CD4-positive, alpha-beta memory T cell (primary cell): ENCODE measurements at regions not wholly inside any gene's neighbourhood (a gene's known extent, or its start where the extent isn't known, plus 50 kb on each side); places are given as distances from the start of the nearest gene placed in this dataset.

Experiments used
- CTCF ChIA-PET: fragments of 350-600 bp; sonication (Branson Sonifier 250); formaldehyde crosslinking; loops from one replicate; lab custom pipeline; 2021; ENCODE audit warnings: inconsistent platforms; ENCODE audit not compliant: partially characterized antibody; lab: Charles Lee
- POLR2A ChIA-PET: fragments of 350-600 bp; sonication (Branson Sonifier 250); formaldehyde crosslinking; loops from one replicate; lab custom pipeline; 2021; ENCODE audit not compliant: partially characterized antibody; lab: Charles Lee
- DNase-seq, 5 donors: peaks; one replicate each; pipeline versions ENCODE4 v3.0.0 to v3.0.0-alpha.2; 2020 to 2022; ENCODE audit warnings: mixed read lengths in 1 of 5
- H3K27ac ChIP-seq: one replicate; pipeline ENCODE4 v1.7.0; 2013; ENCODE audit warnings: low read depth, low read length
- H3K27me3 ChIP-seq: 2 replicates; pipeline ENCODE4 v1.7.0; 2013; ENCODE audit warnings: mild to moderate bottlenecking, low read length, moderate library complexity; ENCODE audit not compliant: insufficient read depth
- H3K36me3 ChIP-seq: 2 replicates; pipeline ENCODE4 v1.7.0; 2013; ENCODE audit warnings: mild to moderate bottlenecking, low read length, moderate library complexity; ENCODE audit not compliant: insufficient read depth
- H3K4me1 ChIP-seq: 2 replicates; pipeline ENCODE4 v1.7.0; 2013; ENCODE audit warnings: mild to moderate bottlenecking, low read length, moderate library complexity; ENCODE audit not compliant: insufficient read depth
- H3K4me3 ChIP-seq, 2 donors: one replicate each; pipeline ENCODE4 v1.7.0; 2013; ENCODE audit warnings: low read length in 2 of 2, mild to moderate bottlenecking in 1 of 2
- H3K9me3 ChIP-seq, 2 donors: one replicate each; pipeline ENCODE4 v1.7.0; 2013; ENCODE audit warnings: low read length in 2 of 2, control low read depth in 1 of 2; ENCODE audit not compliant: control insufficient read depth in 1 of 2
- H3K27ac Mint-ChIP-seq, 7 donors: one replicate each; pipeline ENCODE4 v1.8.0; 2020 to 2021; ENCODE audit warnings: mixed read lengths in 7 of 7, mild to moderate bottlenecking in 6 of 7, inconsistent platforms in 3 of 7, moderate library complexity in 3 of 7
- H3K27me3 Mint-ChIP-seq, 2 donors: one replicate each; pipeline ENCODE4 v1.8.0; 2020 to 2021; ENCODE audit warnings: mixed read lengths in 2 of 2
- H3K36me3 Mint-ChIP-seq, 2 donors: one replicate each; pipeline ENCODE4 v1.8.0; 2020 to 2021; ENCODE audit warnings: mixed read lengths in 2 of 2, inconsistent platforms in 1 of 2, mild to moderate bottlenecking in 1 of 2
- H3K4me1 Mint-ChIP-seq, 4 donors: one replicate each; pipeline ENCODE4 v1.8.0; 2020 to 2021; ENCODE audit warnings: mixed read lengths in 4 of 4, mild to moderate bottlenecking in 1 of 4
- H3K4me3 Mint-ChIP-seq, 8 donors: one replicate each; pipeline ENCODE4 v1.8.0; 2020 to 2021; ENCODE audit warnings: mixed read lengths in 8 of 8, mild to moderate bottlenecking in 7 of 8, moderate library complexity in 6 of 8, inconsistent platforms in 3 of 8
- H3K9me3 Mint-ChIP-seq, 8 donors: one replicate each; pipeline ENCODE4 v1.8.0; 2020 to 2021; ENCODE audit warnings: mixed read lengths in 8 of 8, mild to moderate bottlenecking in 5 of 8, inconsistent platforms in 3 of 8, moderate library complexity in 1 of 8
- intact Hi-C: fragments of 100-400 bp; cut with micrococcal nuclease; formaldehyde crosslinking; loops from one replicate; pipeline ENCODE4 v1.15.1; 2023

GRCh38 chr4:174038481-174038880 lies 245.0 kb downstream of the FBXO8 start:
- Histone ChIP-seq H3K9me3 (no peaks in the 10 kb centered on the region), H3K27ac (no peak overlapping the region), H3K36me3 (no peaks in the 10 kb centered on the region), H3K4me1 (no peaks in the 10 kb centered on the region), H3K4me3 (no peak overlapping the region), H3K27me3 (no peaks in the 10 kb centered on the region)
- ChIA-PET POLR2A (no interaction called here), CTCF (no interaction called here)
- Mint-ChIP-seq H3K27me3 (no peaks in the 10 kb centered on the region), H3K4me1 (no peaks in the 10 kb centered on the region), H3K9me3 (peaks cover 0 to 4% (median 0%) of the 10 kb centered on the region in 8 donors), H3K4me3 (no peak overlapping the region), H3K27ac (no peak overlapping the region), H3K36me3 (no peaks in the 10 kb centered on the region)
- intact Hi-C loops, result no loop called here
- no peak for DNase-seq

GRCh38 chr4:174037631-174038030 lies 245.8 kb downstream of the FBXO8 start:
- intact Hi-C loops, result no loop called here
- H3K9me3 ChIP-seq, result no peaks in the 10 kb centered on the region
- Mint-ChIP-seq H3K9me3 (peaks cover 0 to 4% (median 0%) of the 10 kb centered on the region in 8 donors), H3K27ac (no peak overlapping the region), H3K4me3 (no peak overlapping the region), H3K4me1 (no peaks in the 10 kb centered on the region), H3K27me3 (no peaks in the 10 kb centered on the region), H3K36me3 (no peaks in the 10 kb centered on the region)
- no peak for DNase-seq
- POLR2A ChIA-PET, result no interaction called here
- no peaks in the 10 kb centered on the region for H3K36me3 ChIP-seq
- H3K27ac ChIP-seq, result no peak overlapping the region
- CTCF ChIA-PET, result no interaction called here
- no peaks in the 10 kb centered on the region for H3K4me1 ChIP-seq
- H3K4me3 ChIP-seq, result no peak overlapping the region
- no peaks in the 10 kb centered on the region for H3K27me3 ChIP-seq

DNA sequence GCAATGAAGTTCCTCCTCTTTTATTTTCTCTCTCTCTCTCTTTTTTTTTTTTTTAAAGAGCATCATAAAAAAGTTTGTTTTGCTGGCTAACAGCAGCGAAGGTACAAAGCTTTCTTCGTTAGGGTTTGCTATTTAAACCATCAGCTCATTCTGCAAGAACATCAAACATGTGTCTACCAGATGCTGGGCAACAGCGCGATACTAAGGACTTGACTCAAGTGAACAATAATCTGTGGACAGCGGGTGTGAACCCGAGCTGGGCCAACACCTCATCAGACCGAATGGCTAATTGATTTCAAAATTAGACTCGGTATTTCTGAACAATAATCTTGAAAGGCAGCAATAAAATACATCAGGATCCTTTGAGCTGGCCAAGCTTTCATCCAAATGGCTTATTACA lies 246.4 kb downstream of the FBXO8 start:
- ChIA-PET CTCF (no interaction called here), POLR2A (no interaction called here)
- Histone ChIP-seq H3K4me1 (no peaks in the 10 kb centered on the region), H3K36me3 (no peaks in the 10 kb centered on the region), H3K4me3 (no peak overlapping the region), H3K9me3 (no peaks in the 10 kb centered on the region), H3K27ac (no peak overlapping the region), H3K27me3 (no peaks in the 10 kb centered on the region)
- intact Hi-C loops, result no loop called here
- no peak for DNase-seq
- Mint-ChIP-seq H3K9me3 (peaks cover 0 to 4% (median 0%) of the 10 kb centered on the region in 8 donors), H3K36me3 (no peaks in the 10 kb centered on the region), H3K27ac (no peak overlapping the region), H3K27me3 (no peaks in the 10 kb centered on the region), H3K4me3 (no peak overlapping the region), H3K4me1 (no peaks in the 10 kb centered on the region)

- H3K4me3 Mint-ChIP-seq, result no peak overlapping the region
- intact Hi-C loops, result no loop called here
- H3K4me1 Mint-ChIP-seq, result no peaks in the 10 kb centered on the region
- H3K27me3 ChIP-seq, result no peaks in the 10 kb centered on the region
- H3K27me3 Mint-ChIP-seq, result no peaks in the 10 kb centered on the region
- no peak overlapping the region for H3K4me3 ChIP-seq
- CTCF ChIA-PET, result no interaction called here
- POLR2A ChIA-PET, result no interaction called here
- no peak overlapping the region for H3K27ac ChIP-seq
- H3K9me3 Mint-ChIP-seq, result peaks cover 0 to 4% (median 0%) of the 10 kb centered on the region in 8 donors
- H3K9me3 ChIP-seq, result no peaks in the 10 kb centered on the region
- no peak overlapping the region for H3K27ac Mint-ChIP-seq
- no peak for DNase-seq
- no peaks in the 10 kb centered on the region for H3K4me1 ChIP-seq
- H3K36me3 ChIP-seq, result no peaks in the 10 kb centered on the region
- no peaks in the 10 kb centered on the region for H3K36me3 Mint-ChIP-seq
These were observed 246.9 kb downstream of the FBXO8 start for GRCh38 chr4:174036576-174036975.

- H3K4me3 ChIP-seq, result no peak overlapping the region
- Mint-ChIP-seq H3K4me1 (no peaks in the 10 kb centered on the region), H3K36me3 (no peaks in the 10 kb centered on the region), H3K9me3 (peaks cover 0 to 4% (median 0%) of the 10 kb centered on the region in 8 donors), H3K27me3 (no peaks in the 10 kb centered on the region), H3K4me3 (no peak overlapping the region), H3K27ac (no peak overlapping the region)
- H3K36me3 ChIP-seq, result no peaks in the 10 kb centered on the region
- CTCF ChIA-PET, result no interaction called here
- H3K9me3 ChIP-seq, result no peaks in the 10 kb centered on the region
- POLR2A ChIA-PET, result no interaction called here
- H3K4me1 ChIP-seq, result no peaks in the 10 kb centered on the region
- DNase-seq, result no peak
- no peak overlapping the region for H3K27ac ChIP-seq
- no peaks in the 10 kb centered on the region for H3K27me3 ChIP-seq
- intact Hi-C loops, result no loop called here
These were observed 247.4 kb downstream of the FBXO8 start for GRCh38 chr4:174036111-174036510.

GRCh38 chr4:174023641-174024040 lies 259.8 kb downstream of the FBXO8 start:
- CTCF ChIA-PET, result no interaction called here
- no peaks in the 10 kb centered on the region for H3K4me1 ChIP-seq
- H3K27ac Mint-ChIP-seq, result no peak overlapping the region
- no peaks in the 10 kb centered on the region for H3K27me3 ChIP-seq
- peaks cover 0 to 1% of the 10 kb centered on the region in 2 donors for H3K27me3 Mint-ChIP-seq
- no peak overlapping the region for H3K4me3 Mint-ChIP-seq
- no peak overlapping the region for H3K27ac ChIP-seq
- H3K4me3 ChIP-seq, result no peak overlapping the region
- intact Hi-C loops, result no loop called here
- H3K36me3 ChIP-seq, result no peaks in the 10 kb centered on the region
- DNase-seq, result no peak
- H3K9me3 Mint-ChIP-seq, result peaks cover 0 to 6% (median 0%) of the 10 kb centered on the region in 8 donors
- no peaks in the 10 kb centered on the region for H3K9me3 ChIP-seq
- POLR2A ChIA-PET, result no interaction called here
- no peaks in the 10 kb centered on the region for H3K4me1 Mint-ChIP-seq
- H3K36me3 Mint-ChIP-seq, result no peaks in the 10 kb centered on the region

- no peak for DNase-seq
- Mint-ChIP-seq H3K9me3 (no peaks in the 10 kb centered on the region), H3K4me1 (no peaks in the 10 kb centered on the region), H3K36me3 (no peaks in the 10 kb centered on the region), H3K27me3 (no peaks in the 10 kb centered on the region), H3K4me3 (no peak overlapping the region), H3K27ac (no peak overlapping the region)
- no peaks in the 10 kb centered on the region for H3K27me3 ChIP-seq
- H3K4me1 ChIP-seq, result no peaks in the 10 kb centered on the region
- no peak overlapping the region for H3K4me3 ChIP-seq
- intact Hi-C loops, result no loop called here
- H3K36me3 ChIP-seq, result no peaks in the 10 kb centered on the region
- H3K9me3 ChIP-seq, result no peaks in the 10 kb centered on the region
- ChIA-PET CTCF (no interaction called here), POLR2A (no interaction called here)
- H3K27ac ChIP-seq, result no peak overlapping the region
These were observed 265.2 kb downstream of the FBXO8 start for GRCh38 chr4:174018236-174018635.

DNA sequence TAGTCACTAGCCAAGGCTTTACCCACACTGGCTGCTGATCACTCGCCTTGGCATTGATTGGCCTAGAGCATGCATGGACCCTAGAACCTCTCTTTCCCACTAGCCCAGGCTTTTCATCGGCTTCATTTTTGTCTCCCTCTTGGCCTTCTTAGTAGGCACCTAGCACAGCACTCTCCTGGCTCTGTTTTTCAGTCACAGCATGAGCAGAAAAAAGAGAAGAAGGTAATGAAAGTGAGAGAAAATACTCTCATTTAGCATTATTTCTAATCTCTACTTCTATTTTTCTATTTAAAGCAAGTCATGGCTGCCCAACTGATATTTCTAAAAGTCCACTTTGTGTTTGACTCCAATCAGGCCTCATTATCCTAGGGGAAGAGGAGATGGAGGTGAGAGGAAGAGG lies 267.2 kb downstream of the FBXO8 start:
- no peaks in the 10 kb centered on the region for H3K4me1 ChIP-seq
- ChIA-PET POLR2A (no interaction called here), CTCF (no interaction called here)
- DNase-seq, result no peak
- Mint-ChIP-seq H3K9me3 (no peaks in the 10 kb centered on the region), H3K4me1 (no peaks in the 10 kb centered on the region), H3K36me3 (no peaks in the 10 kb centered on the region), H3K4me3 (no peak overlapping the region), H3K27me3 (no peaks in the 10 kb centered on the region), H3K27ac (no peak overlapping the region)
- no peaks in the 10 kb centered on the region for H3K36me3 ChIP-seq
- no peaks in the 10 kb centered on the region for H3K27me3 ChIP-seq
- no peak overlapping the region for H3K27ac ChIP-seq
- intact Hi-C loops, result no loop called here
- H3K9me3 ChIP-seq, result no peaks in the 10 kb centered on the region
- H3K4me3 ChIP-seq, result no peak overlapping the region
